IPS DF 4.7 (cell line): ENCODE measurements at regions not wholly inside any gene's neighbourhood (a gene's known extent, or its start where the extent isn't known, plus 50 kb on each side); places are given as distances from the start of the nearest gene placed in this dataset.

Experiments
- DNase-seq: peaks from one replicate; pipeline ENCODE4 v3.0.0-alpha.2; 2013; ENCODE audit warnings: low spot score; ENCODE audit errors: extremely low read depth

GRCh38 chr1:244106837-244107493, 55.9 kb downstream of the ZBTB18 start:
- no peak for DNase-seq

DNA sequence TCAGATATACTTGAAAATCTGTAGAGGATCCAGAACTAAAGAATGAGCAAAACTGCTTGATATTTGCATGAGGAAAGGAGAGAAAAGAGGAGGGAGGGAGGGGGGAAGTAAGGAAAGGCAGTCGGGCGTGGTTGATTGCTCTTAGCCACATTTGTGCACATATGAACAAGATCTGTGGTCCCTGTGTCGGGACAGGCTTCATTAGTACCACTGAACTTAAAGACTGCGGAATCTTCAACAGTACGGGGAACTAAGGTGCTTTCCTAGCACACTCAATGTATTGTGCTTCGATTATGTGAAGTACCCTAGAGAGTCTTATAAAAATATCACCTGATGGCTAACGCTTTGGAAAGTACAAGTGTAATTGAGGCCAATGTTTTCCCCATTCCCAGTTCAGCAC, 59.9 kb downstream of the ZBTB18 start:
- no peak for DNase-seq

DNA sequence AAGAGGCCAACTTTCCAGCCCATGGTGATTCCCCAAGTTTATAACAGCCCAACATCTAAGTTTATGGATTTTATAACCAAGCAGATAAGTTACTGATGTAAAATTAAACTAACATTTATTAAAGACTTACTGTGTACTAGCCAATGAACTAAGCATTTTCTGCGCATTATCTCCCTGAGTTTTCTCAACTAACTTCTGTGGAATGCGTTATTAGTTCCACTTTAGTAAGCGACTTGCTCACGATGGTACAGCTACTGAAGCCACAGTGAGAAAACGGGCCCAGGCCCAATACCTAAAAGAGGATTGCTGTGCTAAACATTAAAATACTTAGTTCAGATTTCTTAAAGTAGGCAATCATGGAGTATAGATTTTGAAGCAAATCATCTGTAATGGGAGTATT, 61.0 kb downstream of the ZBTB18 start:
- DNase-seq: no peak

- no peak for DNase-seq
Measured at GRCh38 chr1:244112636-244113035, 61.6 kb downstream of the ZBTB18 start.

GRCh38 chr1:244113532-244114320, 62.6 kb downstream of the ZBTB18 start:
- no peak for DNase-seq

DNA sequence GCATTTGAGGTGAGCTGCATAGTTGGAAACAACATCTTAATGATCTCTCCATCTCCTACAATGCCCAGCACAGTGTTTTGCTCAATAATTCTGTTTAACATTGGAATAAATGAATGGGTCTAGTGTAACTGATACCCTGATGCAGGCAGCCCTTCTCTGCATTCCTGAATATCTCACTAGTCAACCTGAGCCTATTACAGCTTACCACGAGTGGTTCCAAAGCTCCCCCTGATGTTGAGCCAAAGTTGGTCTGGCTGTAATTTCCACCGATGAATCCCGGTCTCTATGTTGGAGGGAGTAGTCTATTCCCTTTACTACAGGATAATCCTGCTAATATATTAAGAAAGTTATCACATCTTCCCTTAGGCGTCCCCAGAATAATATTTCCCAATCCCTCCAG, 63.8 kb downstream of the ZBTB18 start:
- no peak for DNase-seq

- no peak for DNase-seq
Measured at GRCh38 chr1:244116946-244117345, 65.9 kb downstream of the ZBTB18 start.

- DNase-seq: no peak
Measured at GRCh38 chr1:244118109-244118761, 67.2 kb downstream of the ZBTB18 start.

- no peak for DNase-seq
Measured at GRCh38 chr1:244128591-244129383, 77.7 kb downstream of the ZBTB18 start.

- DNase-seq: no peak
Measured at GRCh38 chr1:244137276-244137675, 86.2 kb downstream of the ZBTB18 start.

GRCh38 chr1:244137725-244138124, 86.6 kb downstream of the ZBTB18 start:
- DNase-seq: no peak

- no peak for DNase-seq
Measured at GRCh38 chr1:244138399-244138798, 87.3 kb downstream of the ZBTB18 start.

- DNase-seq: no peak
Measured at GRCh38 chr1:244139655-244140054, 88.6 kb downstream of the ZBTB18 start.

GRCh38 chr1:244140420-244140819, 89.3 kb downstream of the ZBTB18 start:
- no peak for DNase-seq

DNA sequence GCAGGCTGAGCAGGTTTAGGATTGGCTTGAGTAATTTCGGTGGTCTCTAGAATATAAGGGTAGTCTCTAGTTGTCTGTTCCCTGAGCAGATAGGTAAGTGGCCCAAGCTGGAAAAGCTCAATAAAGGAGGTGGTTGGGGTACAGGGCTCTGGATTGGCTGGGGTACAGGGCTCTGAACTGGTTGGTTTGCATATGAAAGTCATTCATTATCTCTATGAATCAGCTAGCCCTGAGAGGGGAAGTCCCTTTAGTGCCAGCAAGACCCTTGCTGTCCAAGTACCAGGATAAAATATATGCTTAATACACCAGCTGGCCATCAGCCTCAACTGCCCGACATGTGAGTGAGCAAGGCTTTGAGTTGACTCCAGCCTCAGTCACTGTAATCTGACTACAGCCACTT, 93.0 kb downstream of the ZBTB18 start:
- DNase-seq: no peak

DNA sequence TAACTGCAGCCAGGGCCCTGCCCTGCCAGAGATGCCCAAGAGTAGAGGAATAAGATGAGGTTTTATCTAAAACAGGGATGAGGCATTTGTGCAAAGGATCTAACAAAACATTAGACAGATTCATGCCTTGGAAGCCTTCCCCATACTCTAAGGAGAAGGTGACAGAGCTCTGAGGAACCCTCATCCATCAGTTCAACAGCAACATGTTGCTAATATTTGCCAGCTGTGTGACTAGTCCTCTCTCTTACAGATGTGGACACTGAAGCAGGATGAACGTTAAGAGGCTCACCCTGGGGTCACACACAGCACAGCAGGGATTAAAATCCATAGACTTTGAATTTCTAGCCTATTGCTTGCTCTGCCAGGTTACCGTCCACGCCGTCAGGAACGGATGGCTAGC, 99.0 kb downstream of the ZBTB18 start:
- no peak for DNase-seq

- no peak for DNase-seq
Measured at GRCh38 chr1:244150665-244151064, 99.6 kb downstream of the ZBTB18 start.

DNA sequence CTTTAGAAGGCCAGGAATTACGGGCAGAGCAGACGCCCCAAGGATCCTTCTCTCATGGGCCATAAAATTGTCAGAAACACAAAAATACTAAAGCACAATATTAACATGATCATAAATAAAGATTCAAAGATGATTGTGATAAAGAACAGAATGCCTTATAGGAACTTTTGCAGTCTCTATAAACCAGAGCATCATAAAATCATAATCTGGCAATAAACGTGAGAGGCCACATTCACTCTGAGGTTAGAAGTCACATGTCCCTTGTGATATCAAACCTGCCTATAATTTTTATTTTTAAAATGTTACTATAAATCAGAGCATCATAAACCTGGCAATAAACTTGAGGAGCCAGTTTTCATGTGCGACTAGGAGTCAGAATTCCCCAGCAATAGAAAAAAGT, 100.5 kb downstream of the ZBTB18 start:
- DNase-seq: no peak

DNA sequence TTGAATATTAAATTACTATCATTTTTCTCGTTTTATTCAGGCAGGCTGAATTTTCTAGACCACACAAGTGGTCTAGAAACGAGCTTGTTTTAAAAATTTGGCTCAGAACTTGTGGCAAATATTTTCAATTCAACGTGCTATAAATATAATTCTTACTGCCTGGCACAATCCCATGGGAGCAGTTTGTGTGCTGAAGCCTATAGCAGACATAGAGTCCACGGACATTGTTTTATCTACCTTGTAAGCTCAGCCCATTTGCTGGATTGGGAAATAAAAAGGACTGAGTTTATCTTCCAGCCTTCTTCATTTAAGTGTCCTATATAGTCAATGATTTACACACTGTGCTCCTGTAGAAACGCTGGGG, 103.4 kb downstream of the ZBTB18 start:
- DNase-seq: no peak

DNA sequence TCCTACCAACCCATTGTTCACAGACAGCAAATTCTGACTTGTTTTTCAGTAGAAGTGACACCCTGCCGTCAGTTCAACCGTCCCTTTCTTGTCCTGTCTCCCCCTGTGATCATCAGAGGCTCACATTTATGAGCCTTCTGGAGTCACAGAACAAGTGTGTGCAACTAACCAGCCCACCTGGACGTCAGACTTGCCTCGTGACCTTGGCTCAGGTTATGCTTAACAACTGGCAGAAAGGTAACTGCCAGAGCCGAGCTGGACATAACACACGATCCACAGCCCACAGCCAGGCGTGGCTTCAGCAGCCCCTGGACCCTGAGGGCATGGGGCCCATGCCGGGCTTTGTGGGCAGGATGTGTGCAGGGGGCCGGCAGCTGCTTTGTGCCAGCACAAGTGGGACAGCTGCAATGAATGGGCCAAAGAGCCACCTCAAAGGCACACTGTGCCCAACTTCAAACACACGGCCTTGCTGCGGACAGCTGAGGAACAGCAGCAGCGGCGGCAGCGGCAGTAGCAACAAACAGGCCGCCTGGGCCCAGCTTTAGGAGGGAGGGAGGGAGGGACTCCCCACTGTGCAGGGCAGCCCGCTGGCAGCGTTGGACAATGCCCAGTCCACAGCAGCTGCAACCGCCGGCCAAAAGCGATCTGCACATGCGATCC, 103.9 kb downstream of the ZBTB18 start:
- DNase-seq: no peak

DNA sequence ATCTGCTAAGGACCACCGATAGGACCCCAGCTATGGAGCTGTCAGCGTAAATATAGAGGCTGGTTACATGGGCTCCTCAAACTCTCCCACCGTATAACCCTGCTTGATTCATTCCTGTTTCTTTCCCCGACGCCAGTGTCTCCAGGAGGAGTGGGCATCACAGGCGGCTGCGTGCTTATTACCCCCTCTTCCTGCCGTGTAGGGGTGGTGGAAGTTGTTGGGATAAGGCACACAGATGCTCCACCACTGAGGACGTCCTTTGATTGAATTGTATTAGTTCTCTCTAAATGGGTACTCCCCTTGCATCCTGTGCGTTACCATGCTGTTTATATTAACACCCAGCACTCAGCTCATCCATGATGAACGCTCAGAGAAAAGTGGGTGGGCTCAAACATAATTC, 104.6 kb downstream of the ZBTB18 start:
- no peak for DNase-seq
